Peyer's patch (tissue), 4 donors: ENCODE measurements at regions not wholly inside any gene's neighbourhood (a gene's known extent, or its start where the extent isn't known, plus 50 kb on each side); places are given as distances from the start of the nearest gene placed in this dataset.
"Not testable (repeated sequence)": the region's sequence is repeated elsewhere in the genome, so short reads cannot be mapped to it uniquely, and the experiment has no call there.

Experiments used
- DNase-seq, 3 donors: peaks; one replicate each; pipeline ENCODE4 v3.0.0-alpha.2; 2017 to 2019
- H3K27ac ChIP-seq, 4 donors: fragments of 200-600 bp; sonication (generic); one replicate each; pipeline ENCODE4 v1.5.1; 2016 to 2019
- H3K27me3 ChIP-seq, 2 donors: fragments of 200-600 bp; sonication (generic); one replicate each; pipeline ENCODE4 v1.5.1; 2019
- H3K36me3 ChIP-seq, 3 donors: fragments of 200-600 bp; sonication (generic); one replicate each; pipeline ENCODE4 v1.5.1; 2016 to 2019
- H3K4me1 ChIP-seq, 4 donors: fragments of 200-600 bp; sonication (generic); one replicate each; pipeline ENCODE4 v1.5.1; 2016 to 2019
- H3K4me3 ChIP-seq, 4 donors: fragments of 200-600 bp; sonication (generic); 1 replicate in 3 of 4; 2 replicates in 1 of 4; pipeline ENCODE4 v1.5.1; 2016 to 2019; ENCODE audit warnings: mild to moderate bottlenecking in 1 of 4
- H3K9me3 ChIP-seq, 4 donors: fragments of 200-600 bp; sonication (generic); one replicate each; pipeline ENCODE4 v1.5.1; 2016 to 2019; ENCODE audit warnings: mild to moderate bottlenecking in 1 of 4
- CTCF ChIP-seq, 6 experiments: fragments of 450-650 bp in 4 of 6; fragments of 200-600 bp in 2 of 6; sonication (generic) in 1 of 6; IDR thresholded peaks; one replicate each; pipeline ENCODE4 v1.5.1; 2017 to 2019; ENCODE audit warnings: antibody characterized with exemption in 6 of 6, mild to moderate bottlenecking in 3 of 6, moderate library complexity in 1 of 6
- POLR2A ChIP-seq, 2 donors: fragments of 450-650 bp; IDR thresholded peaks; one replicate each; pipeline ENCODE4 v1.5.1; 2017; ENCODE audit warnings: antibody characterized with exemption in 2 of 2, mild to moderate bottlenecking in 2 of 2, moderate library complexity in 2 of 2

- no peaks in the 10 kb centered on the region for H3K9me3 ChIP-seq
- no peak overlapping the region for H3K4me3 ChIP-seq
- H3K4me1 ChIP-seq, result no peaks in the 10 kb centered on the region
- no peak overlapping the region for H3K27ac ChIP-seq
- no peaks in the 10 kb centered on the region for H3K36me3 ChIP-seq
- TF ChIP-seq POLR2A (IDR thresholded peaks at IDR 0.05) (no peak), CTCF (IDR thresholded peaks at IDR 0.05) (no peak)
- no peaks in the 10 kb centered on the region for H3K27me3 ChIP-seq
- DNase-seq, result no peak
Observed at GRCh38 chr12:94844452-94844851, 159.0 kb downstream of the NDUFA12 start.

DNA sequence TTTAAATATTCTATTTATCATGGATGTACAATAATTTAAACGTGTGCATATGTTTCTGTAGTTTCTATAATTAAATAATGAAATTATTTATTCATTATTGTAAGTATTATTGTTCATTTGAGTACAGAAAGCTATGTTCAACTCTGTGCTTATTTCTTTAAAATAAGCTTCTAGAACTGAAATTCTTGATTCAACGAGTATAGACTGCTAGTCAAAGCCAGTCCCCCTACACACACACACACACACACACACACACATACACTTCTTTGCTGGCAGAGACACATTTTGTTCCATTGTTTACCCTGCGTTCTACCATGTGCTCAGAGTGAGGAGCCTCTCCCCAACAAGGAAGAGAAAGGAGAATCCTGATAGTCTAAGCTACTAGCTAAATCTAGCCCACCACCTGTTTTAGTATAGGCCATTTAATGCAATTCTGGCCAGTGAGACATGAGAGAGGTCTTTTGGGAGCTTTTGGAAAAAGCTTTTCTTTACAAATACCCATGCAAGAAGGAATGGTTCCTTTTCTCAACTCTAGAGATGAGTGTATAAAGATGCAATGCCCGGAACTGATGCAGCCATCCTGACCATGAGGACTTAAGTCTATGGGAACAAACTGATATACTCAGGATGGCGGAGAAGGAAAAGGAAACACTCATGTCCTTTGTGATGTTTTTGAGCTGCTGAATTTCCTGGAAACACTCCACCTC is 161.4 kb downstream of the NDUFA12 start:
- TF ChIP-seq CTCF (IDR thresholded peaks at IDR 0.05), result no peak
- no peak for TF ChIP-seq POLR2A (IDR thresholded peaks at IDR 0.05)
- no peaks in the 10 kb centered on the region for H3K27me3 ChIP-seq
- H3K27ac ChIP-seq, result no peak overlapping the region
- no peaks in the 10 kb centered on the region for H3K9me3 ChIP-seq
- no peaks in the 10 kb centered on the region for H3K36me3 ChIP-seq
- H3K4me3 ChIP-seq, result no peak overlapping the region
- no peaks in the 10 kb centered on the region for H3K4me1 ChIP-seq
- DNase-seq, result no peak

- H3K36me3 ChIP-seq, result no peaks in the 10 kb centered on the region
- no peaks in the 10 kb centered on the region for H3K4me1 ChIP-seq
- no peaks in the 10 kb centered on the region for H3K9me3 ChIP-seq
- H3K4me3 ChIP-seq, result no peak overlapping the region
- no peaks in the 10 kb centered on the region for H3K27me3 ChIP-seq
- H3K27ac ChIP-seq, result no peak overlapping the region
- TF ChIP-seq POLR2A (IDR thresholded peaks at IDR 0.05), result no peak
- TF ChIP-seq CTCF (IDR thresholded peaks at IDR 0.05), result no peak
- no peak for DNase-seq
Observed at GRCh38 chr12:94841177-94841576, 162.3 kb downstream of the NDUFA12 start.

DNA sequence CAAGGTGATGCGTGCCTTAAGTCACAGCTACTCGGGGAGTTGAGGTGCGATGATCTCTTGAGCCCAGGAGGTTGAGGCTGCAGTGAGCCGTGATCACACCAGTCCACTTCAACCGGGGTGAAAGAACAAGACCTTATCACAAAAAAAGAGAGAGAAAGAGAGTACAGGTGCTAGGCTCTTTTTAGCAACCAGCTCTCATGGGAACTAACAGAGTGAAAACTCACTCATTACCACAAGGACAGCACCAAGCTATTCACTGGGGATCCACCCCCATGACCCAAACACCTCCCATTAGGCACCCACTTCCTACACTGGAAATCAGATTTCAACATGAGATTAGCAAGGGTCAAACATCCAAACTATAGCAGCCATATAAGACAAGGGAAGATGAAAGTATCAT is 164.2 kb downstream of the NDUFA12 start:
- Histone ChIP-seq H3K27me3 (no peaks in the 10 kb centered on the region), H3K9me3 (no peaks in the 10 kb centered on the region), H3K27ac (no peak overlapping the region), H3K36me3 (no peaks in the 10 kb centered on the region), H3K4me1 (no peaks in the 10 kb centered on the region), H3K4me3 (no peak overlapping the region)
- DNase-seq, result no peak
- TF ChIP-seq POLR2A (IDR thresholded peaks at IDR 0.05) (no peak), CTCF (IDR thresholded peaks at IDR 0.05) (no peak)

DNA sequence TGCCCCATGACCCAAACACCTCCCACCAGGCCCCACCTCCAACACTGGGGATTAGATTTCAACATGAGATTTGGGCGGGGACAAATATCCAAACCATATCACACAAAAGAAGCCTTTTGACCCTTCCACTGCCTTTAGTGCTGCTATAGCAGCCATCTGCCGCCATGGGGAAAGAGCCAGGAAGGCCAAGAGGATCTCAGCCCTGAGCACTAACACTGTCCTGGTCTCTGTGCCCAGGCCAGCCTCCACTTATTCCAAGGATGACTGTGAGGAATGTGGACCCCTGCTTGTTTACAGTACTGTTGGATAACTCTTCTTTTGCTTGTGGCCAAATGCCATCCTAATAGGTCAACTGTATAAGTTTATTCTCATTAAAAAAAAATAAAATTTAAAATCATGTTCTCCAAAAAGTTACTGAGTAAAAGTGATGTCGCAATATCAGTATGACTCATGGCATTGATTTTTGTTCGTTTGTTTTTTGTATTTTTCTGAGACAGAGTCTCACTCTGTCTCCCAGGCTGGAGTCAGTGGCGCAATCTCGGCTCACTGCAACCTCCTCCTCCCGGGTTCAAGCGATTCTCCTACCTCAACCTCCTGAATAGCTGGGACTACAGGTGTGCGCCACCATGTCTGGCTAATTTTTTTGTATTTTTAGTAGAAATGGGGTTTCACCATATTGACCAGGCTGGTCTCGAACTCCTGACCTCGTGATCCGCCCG is 166.4 kb downstream of the NDUFA12 start:
- not testable (repeated sequence) for H3K4me3 ChIP-seq, DNase-seq, H3K27me3 ChIP-seq, H3K36me3 ChIP-seq, H3K27ac ChIP-seq, H3K4me1 ChIP-seq, H3K9me3 ChIP-seq

DNA sequence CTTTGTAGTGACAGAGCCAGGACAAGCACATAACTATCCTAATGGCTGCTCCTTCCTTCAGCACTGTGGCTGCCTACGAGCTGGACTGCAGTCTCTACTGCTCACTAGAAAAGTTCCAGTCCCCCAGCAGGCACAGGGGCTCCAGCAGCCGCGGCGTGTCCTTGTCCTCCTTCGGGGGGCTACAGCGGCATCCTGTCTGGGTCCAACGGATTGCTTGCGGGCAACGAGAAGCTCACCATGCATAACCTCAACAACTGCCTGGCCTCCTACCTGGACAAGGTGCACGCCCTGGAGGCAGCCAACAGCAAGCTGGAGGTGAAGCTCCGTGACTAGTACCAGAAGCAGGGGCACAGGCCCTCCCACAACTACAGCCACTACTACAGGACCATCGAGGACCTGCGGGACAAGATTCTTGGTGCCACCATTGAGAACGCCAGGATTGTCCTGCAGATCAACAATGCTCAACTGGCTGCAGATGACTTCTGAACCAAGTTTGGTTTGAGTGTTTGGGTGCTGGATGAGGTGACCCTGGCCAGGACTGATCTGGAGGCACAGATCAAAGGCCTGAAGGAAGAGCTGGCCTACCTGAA is 169.4 kb downstream of the NDUFA12 start:
- Histone ChIP-seq H3K4me3 (no peak overlapping the region), H3K9me3 (no peaks in the 10 kb centered on the region), H3K27me3 (no peaks in the 10 kb centered on the region), H3K36me3 (no peaks in the 10 kb centered on the region), H3K4me1 (peaks cover 0 to 16% (median 8%) of the 10 kb centered on the region in 4 donors), H3K27ac (no peak overlapping the region)
- DNase-seq, result no peak
- TF ChIP-seq POLR2A (IDR thresholded peaks at IDR 0.05) (no peak), CTCF (IDR thresholded peaks at IDR 0.05) (no peak)
